Right atrium auricular region (tissue), 2 donors: ENCODE measurements at regions not wholly inside any gene's neighbourhood (a gene's known extent, or its start where the extent isn't known, plus 50 kb on each side); places are given as distances from the start of the nearest gene placed in this dataset.

Experiments used
- DNase-seq: peaks from one replicate; pipeline ENCODE4 v3.0.0-alpha.2; 2019; ENCODE audit warnings: low spot score
- H3K27ac ChIP-seq, 2 donors: fragments of 200-600 bp; sonication (generic); 1 replicate in 1 of 2; 2 replicates in 1 of 2; pipeline ENCODE4 v1.5.1; 2016 to 2019
- H3K27me3 ChIP-seq, 2 donors: fragments of 200-600 bp; sonication (generic); one replicate each; pipeline versions ENCODE4 v1.5.1 to v1.6.0; 2017 to 2019
- H3K36me3 ChIP-seq: fragments of 200-600 bp; sonication (generic); one replicate; pipeline ENCODE4 v1.5.1; 2016
- H3K4me1 ChIP-seq, 2 donors: fragments of 200-600 bp; sonication (generic); one replicate each; pipeline versions ENCODE4 v1.5.1 to v1.6.0; 2017 to 2019
- H3K4me3 ChIP-seq, 2 donors: fragments of 200-600 bp; sonication (generic); 1 replicate in 1 of 2; 2 replicates in 1 of 2; pipeline ENCODE4 v1.5.1; 2017 to 2019; ENCODE audit warnings: mild to moderate bottlenecking in 1 of 2, moderate library complexity in 1 of 2
- H3K9me3 ChIP-seq, 2 donors: fragments of 200-600 bp; sonication (generic); one replicate each; pipeline ENCODE4 v1.5.1; 2019
- TF ChIP-seq, protein P1 (sequence below), 2 donors: fragments of 200-600 bp; sonication (generic); IDR thresholded peaks; one replicate each; pipeline ENCODE4 v1.5.1; 2019; ENCODE audit warnings: antibody characterized with exemption in 2 of 2

DNA sequence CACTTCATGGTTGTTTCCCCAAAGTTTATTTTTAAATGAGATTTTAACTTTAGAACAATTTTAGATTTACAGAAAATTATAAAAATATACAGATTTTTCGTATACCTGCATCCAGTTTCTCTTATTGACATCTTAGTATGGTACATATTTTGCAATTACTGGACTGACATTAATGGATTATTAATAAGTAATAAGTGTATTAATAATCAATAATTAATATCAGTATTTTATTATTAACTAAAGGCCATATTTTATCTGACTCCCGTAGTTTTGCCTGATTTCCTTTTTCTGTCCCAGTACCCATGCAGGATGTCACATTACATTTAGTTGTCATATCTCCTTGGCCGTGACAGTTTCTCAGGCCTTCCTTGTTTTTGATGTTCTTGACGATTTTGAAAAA, 307.0 kb downstream of the C6orf118 start:
- H3K4me1 ChIP-seq = no peaks in the 10 kb centered on the region
- H3K27me3 ChIP-seq = no peaks in the 10 kb centered on the region
- TF ChIP-seq, protein P1, sequence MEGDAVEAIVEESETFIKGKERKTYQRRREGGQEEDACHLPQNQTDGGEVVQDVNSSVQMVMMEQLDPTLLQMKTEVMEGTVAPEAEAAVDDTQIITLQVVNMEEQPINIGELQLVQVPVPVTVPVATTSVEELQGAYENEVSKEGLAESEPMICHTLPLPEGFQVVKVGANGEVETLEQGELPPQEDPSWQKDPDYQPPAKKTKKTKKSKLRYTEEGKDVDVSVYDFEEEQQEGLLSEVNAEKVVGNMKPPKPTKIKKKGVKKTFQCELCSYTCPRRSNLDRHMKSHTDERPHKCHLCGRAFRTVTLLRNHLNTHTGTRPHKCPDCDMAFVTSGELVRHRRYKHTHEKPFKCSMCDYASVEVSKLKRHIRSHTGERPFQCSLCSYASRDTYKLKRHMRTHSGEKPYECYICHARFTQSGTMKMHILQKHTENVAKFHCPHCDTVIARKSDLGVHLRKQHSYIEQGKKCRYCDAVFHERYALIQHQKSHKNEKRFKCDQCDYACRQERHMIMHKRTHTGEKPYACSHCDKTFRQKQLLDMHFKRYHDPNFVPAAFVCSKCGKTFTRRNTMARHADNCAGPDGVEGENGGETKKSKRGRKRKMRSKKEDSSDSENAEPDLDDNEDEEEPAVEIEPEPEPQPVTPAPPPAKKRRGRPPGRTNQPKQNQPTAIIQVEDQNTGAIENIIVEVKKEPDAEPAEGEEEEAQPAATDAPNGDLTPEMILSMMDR (IDR thresholded peaks at IDR 0.05) = no peak
- H3K9me3 ChIP-seq = peaks cover 0 to 6% of the 10 kb centered on the region in 2 donors
- no peaks in the 10 kb centered on the region for H3K36me3 ChIP-seq
- H3K4me3 ChIP-seq = no peak overlapping the region
- H3K27ac ChIP-seq = no peak overlapping the region
- DNase-seq = no peak

GRCh38 chr6:165001502-165002157, 307.8 kb downstream of the C6orf118 start:
- Histone ChIP-seq H3K27ac (no peak overlapping the region), H3K9me3 (peaks cover 0 to 6% of the 10 kb centered on the region in 2 donors), H3K4me3 (no peak overlapping the region), H3K4me1 (no peaks in the 10 kb centered on the region), H3K36me3 (no peaks in the 10 kb centered on the region), H3K27me3 (no peaks in the 10 kb centered on the region)
- TF ChIP-seq, protein P1 (IDR thresholded peaks at IDR 0.05) = no peak
- DNase-seq = no peak

GRCh38 chr6:164998297-164998696, 311.1 kb downstream of the C6orf118 start:
- Histone ChIP-seq H3K9me3 (no peaks in the 10 kb centered on the region), H3K27me3 (no peaks in the 10 kb centered on the region), H3K27ac (no peak overlapping the region), H3K4me3 (no peak overlapping the region), H3K4me1 (no peaks in the 10 kb centered on the region), H3K36me3 (no peaks in the 10 kb centered on the region)
- no peak for DNase-seq
- TF ChIP-seq, protein P1 (IDR thresholded peaks at IDR 0.05) = no peak

GRCh38 chr6:164996838-164997237, 312.6 kb downstream of the C6orf118 start:
- H3K9me3 ChIP-seq = no peaks in the 10 kb centered on the region
- no peak for DNase-seq
- H3K36me3 ChIP-seq = no peaks in the 10 kb centered on the region
- H3K27ac ChIP-seq = no peak overlapping the region
- H3K4me3 ChIP-seq = no peak overlapping the region
- TF ChIP-seq, protein P1 (IDR thresholded peaks at IDR 0.05) = no peak
- H3K4me1 ChIP-seq = no peaks in the 10 kb centered on the region
- H3K27me3 ChIP-seq = no peaks in the 10 kb centered on the region

DNA sequence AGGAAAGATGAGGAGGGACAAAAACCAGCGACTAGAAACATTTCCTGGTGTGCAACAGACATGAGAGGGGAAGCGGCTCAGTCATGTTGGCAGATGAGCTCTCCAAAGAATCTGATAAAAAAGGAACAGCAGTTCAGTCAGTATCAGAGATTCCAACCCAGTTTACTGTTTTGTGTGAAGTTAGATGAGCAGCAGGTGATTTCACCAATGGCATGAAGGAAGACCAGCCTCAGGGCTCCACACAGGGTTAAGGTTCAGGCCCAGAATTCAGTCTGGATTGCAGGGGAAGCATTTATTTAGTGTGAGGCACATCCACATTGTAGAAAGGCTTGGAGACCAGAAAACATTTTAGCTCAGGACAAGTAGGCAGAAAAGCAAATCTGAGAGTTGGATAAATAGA, 317.8 kb downstream of the C6orf118 start:
- TF ChIP-seq, protein P1 (IDR thresholded peaks at IDR 0.05) = no peak
- H3K27me3 ChIP-seq = no peaks in the 10 kb centered on the region

DNA sequence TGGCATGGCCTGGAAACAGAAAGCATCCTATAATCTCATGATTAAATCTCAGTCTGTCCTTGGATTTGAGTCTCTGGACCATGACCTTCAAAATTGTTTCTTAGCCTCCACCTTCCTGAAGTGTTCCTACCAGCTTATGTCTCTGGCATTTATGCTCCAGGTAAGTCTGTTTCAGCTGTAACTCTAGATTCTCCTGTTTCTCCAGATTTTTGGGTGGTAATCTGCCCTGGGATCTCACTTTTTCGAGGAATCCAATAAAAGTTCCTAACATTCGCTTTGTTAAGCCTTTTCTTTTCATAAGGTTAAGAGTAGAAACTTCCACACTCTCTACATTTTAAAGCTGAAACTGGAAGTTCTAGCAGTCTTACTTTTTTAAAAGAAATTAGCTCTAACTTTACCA, 318.5 kb downstream of the C6orf118 start:
- H3K4me1 ChIP-seq = no peaks in the 10 kb centered on the region
- DNase-seq = no peak
- TF ChIP-seq, protein P1 (IDR thresholded peaks at IDR 0.05) = no peak

More for the DNA sequence above, 317.8 kb downstream of the C6orf118 start:
- Histone ChIP-seq H3K4me3 (no peak overlapping the region), H3K9me3 (no peaks in the 10 kb centered on the region), H3K36me3 (no peaks in the 10 kb centered on the region), H3K27ac (no peak overlapping the region), H3K4me1 (no peaks in the 10 kb centered on the region)
- DNase-seq = no peak

More for the DNA sequence above, 318.5 kb downstream of the C6orf118 start:
- Histone ChIP-seq H3K4me3 (no peak overlapping the region), H3K27me3 (no peaks in the 10 kb centered on the region), H3K27ac (no peak overlapping the region), H3K36me3 (no peaks in the 10 kb centered on the region), H3K9me3 (no peaks in the 10 kb centered on the region)
